ENCODE measurements at regions not wholly inside any gene's neighbourhood (a gene's known extent, or its start where the extent isn't known, plus 50 kb on each side); places are given as distances from the start of the nearest gene placed in this dataset.

GRCh38 chr12:85711735-85712390, 124.3 kb downstream of the RASSF9 start:
- no peak for TF ChIP-seq CTCF (IDR thresholded peaks at IDR 0.05)
- TF ChIP-seq EP300 (IDR thresholded peaks at IDR 0.05), result no peak
- no peak for TF ChIP-seq POLR2A (IDR thresholded peaks at IDR 0.05; ENCODE audit: low read depth)

All from esophagus muscularis mucosa (tissue), 4 donors.